ENCODE measurements at regions not wholly inside any gene's neighbourhood (a gene's known extent, or its start where the extent isn't known, plus 50 kb on each side); places are given as distances from the start of the nearest gene placed in this dataset.

DNA sequence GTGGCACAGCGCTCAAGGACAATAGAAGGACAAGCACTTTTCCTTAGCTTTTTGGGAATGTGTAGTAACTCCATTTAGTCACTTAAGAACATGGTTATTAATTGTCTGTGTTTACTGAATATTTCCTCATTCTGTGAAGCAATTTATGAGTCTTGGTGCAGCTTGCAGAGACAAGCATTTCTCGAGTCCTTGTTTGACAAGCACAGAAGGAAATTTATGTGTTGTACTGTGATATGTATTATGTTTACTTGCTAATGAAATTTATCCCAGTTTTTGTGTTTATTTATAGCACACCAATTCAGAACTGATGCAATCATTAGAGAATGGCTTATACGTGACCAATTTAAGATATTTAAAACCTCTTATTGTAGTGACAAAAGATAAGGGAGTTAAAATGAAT lies 168.6 kb downstream of the PRELID2 start:
- Histone ChIP-seq H3K36me3 (ENCODE audit: control insufficient read depth in 2 of 2, extremely low read depth in 1 of 2, insufficient read depth in 2 of 2, low read length in 2 of 2) (no peaks in the 10 kb centered on the region), H4K20me1 (ENCODE audit: control insufficient read depth, extremely low read depth, insufficient read depth, low read length) (no peaks in the 10 kb centered on the region), H3K4me2 (ENCODE audit: control insufficient read depth, extremely low read depth, insufficient read depth, low read depth, low read length) (no peak overlapping the region), H3K9me3 (ENCODE audit: control insufficient read depth, low read depth, low read length) (no peaks in the 10 kb centered on the region), H3K9ac (ENCODE audit: control insufficient read depth, extremely low read depth, insufficient read depth, low read length) (no peak overlapping the region), H3K27ac (ENCODE audit: control insufficient read depth, insufficient read depth, low read length) (no peak overlapping the region), H3K27me3 (ENCODE audit: control insufficient read depth, extremely low read depth, insufficient read depth, low read length) (no peaks in the 10 kb centered on the region), H3K4me1 (ENCODE audit: control insufficient read depth, extremely low read depth, insufficient read depth, low read length) (no peaks in the 10 kb centered on the region), H2AFZ (ENCODE audit: control insufficient read depth, low read length) (no peak overlapping the region), H3K9me1 (ENCODE audit: control insufficient read depth, extremely low read depth, insufficient read depth, low read length) (no peaks in the 10 kb centered on the region), H3K4me3 (ENCODE audit: control insufficient read depth in 2 of 3, extremely low read depth in 1 of 3, insufficient read depth in 2 of 3, low read depth in 1 of 3, low read length in 3 of 3) (no peak overlapping the region), H3K79me2 (ENCODE audit: control insufficient read depth, insufficient read depth, low read length) (no peaks in the 10 kb centered on the region)
- no peak for TF ChIP-seq EZH2 (IDR thresholded peaks at IDR 0.05; ENCODE audit: low read length)
- TF ChIP-seq, protein P1, sequence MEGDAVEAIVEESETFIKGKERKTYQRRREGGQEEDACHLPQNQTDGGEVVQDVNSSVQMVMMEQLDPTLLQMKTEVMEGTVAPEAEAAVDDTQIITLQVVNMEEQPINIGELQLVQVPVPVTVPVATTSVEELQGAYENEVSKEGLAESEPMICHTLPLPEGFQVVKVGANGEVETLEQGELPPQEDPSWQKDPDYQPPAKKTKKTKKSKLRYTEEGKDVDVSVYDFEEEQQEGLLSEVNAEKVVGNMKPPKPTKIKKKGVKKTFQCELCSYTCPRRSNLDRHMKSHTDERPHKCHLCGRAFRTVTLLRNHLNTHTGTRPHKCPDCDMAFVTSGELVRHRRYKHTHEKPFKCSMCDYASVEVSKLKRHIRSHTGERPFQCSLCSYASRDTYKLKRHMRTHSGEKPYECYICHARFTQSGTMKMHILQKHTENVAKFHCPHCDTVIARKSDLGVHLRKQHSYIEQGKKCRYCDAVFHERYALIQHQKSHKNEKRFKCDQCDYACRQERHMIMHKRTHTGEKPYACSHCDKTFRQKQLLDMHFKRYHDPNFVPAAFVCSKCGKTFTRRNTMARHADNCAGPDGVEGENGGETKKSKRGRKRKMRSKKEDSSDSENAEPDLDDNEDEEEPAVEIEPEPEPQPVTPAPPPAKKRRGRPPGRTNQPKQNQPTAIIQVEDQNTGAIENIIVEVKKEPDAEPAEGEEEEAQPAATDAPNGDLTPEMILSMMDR (optimal IDR thresholded peaks at IDR 0.05 in 1 of 3, IDR thresholded peaks at IDR 0.05 in 1 of 3, conservative IDR thresholded peaks at IDR 0.05 in 1 of 3; ENCODE audit: extremely low read depth in 1 of 3, insufficient read depth in 2 of 3, low read length in 3 of 3), result no peak
- DNase-seq (ENCODE audit: low read depth, low spot score), result no peak
- dilution Hi-C loops (cut with MboI; ENCODE audit: extremely low pct_ligation_motif_present, low sequenced_read_pairs), result no loop called here
- FAIRE-seq, result no peak

DNA sequence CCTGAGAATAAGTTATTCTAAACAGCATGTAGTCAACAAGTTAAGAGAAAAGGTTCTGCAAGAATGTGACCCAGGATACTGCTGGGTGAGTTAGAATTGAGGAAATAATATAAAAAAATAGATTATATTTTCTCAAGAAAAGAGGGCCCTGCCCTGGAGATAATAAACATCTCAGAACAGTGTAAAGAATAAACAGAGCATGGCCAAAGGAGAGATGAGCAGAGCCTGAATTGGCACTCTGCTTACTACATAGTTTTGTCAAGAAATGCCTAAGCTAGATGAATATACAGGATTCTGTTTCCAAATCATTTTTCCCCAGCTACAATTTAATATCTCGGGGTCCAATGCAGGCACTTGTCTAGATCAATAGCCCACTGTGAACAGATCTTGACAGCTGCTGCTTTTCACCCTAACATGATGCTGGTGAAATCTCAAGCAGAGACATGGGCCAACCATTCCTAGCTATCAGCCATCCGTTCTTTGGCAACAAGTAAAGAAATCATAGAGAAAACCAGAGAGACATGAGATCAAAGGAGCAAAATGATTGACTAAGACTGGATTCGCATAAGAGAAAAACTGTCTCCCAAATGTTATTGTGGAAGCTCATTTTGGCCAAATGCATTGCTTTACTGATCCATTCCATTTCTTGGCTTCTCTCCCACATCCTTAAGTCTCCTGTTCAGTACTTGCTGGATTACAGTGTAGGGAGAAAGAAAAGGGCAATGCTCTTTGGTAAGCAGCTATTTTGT lies 173.2 kb downstream of the PRELID2 start:
- no peak overlapping the region for H3K4me3 ChIP-seq (ENCODE audit: control insufficient read depth in 2 of 3, extremely low read depth in 1 of 3, insufficient read depth in 2 of 3, low read depth in 1 of 3, low read length in 3 of 3)
- no peaks in the 10 kb centered on the region for H3K27me3 ChIP-seq (ENCODE audit: control insufficient read depth, extremely low read depth, insufficient read depth, low read length)
- FAIRE-seq, result no peak
- no peaks in the 10 kb centered on the region for H4K20me1 ChIP-seq (ENCODE audit: control insufficient read depth, extremely low read depth, insufficient read depth, low read length)
- TF ChIP-seq, protein P1 (optimal IDR thresholded peaks at IDR 0.05 in 1 of 3, IDR thresholded peaks at IDR 0.05 in 1 of 3, conservative IDR thresholded peaks at IDR 0.05 in 1 of 3; ENCODE audit: extremely low read depth in 1 of 3, insufficient read depth in 2 of 3, low read length in 3 of 3), result no peak
- no peak for TF ChIP-seq EZH2 (IDR thresholded peaks at IDR 0.05; ENCODE audit: low read length)
- H3K27ac ChIP-seq (ENCODE audit: control insufficient read depth, insufficient read depth, low read length), result no peak overlapping the region
- no peak overlapping the region for H3K9ac ChIP-seq (ENCODE audit: control insufficient read depth, extremely low read depth, insufficient read depth, low read length)
- H3K4me1 ChIP-seq (ENCODE audit: control insufficient read depth, extremely low read depth, insufficient read depth, low read length), result no peaks in the 10 kb centered on the region
- H3K9me3 ChIP-seq (ENCODE audit: control insufficient read depth, low read depth, low read length), result no peaks in the 10 kb centered on the region
- H3K9me1 ChIP-seq (ENCODE audit: control insufficient read depth, extremely low read depth, insufficient read depth, low read length), result no peaks in the 10 kb centered on the region
- no peaks in the 10 kb centered on the region for H3K36me3 ChIP-seq (ENCODE audit: control insufficient read depth in 2 of 2, extremely low read depth in 1 of 2, insufficient read depth in 2 of 2, low read length in 2 of 2)
- H3K4me2 ChIP-seq (ENCODE audit: control insufficient read depth, extremely low read depth, insufficient read depth, low read depth, low read length), result no peak overlapping the region
- dilution Hi-C loops (cut with MboI; ENCODE audit: extremely low pct_ligation_motif_present, low sequenced_read_pairs), result no loop called here
- no peaks in the 10 kb centered on the region for H3K79me2 ChIP-seq (ENCODE audit: control insufficient read depth, insufficient read depth, low read length)
- DNase-seq (ENCODE audit: low read depth, low spot score), result no peak
- no peak overlapping the region for H2AFZ ChIP-seq (ENCODE audit: control insufficient read depth, low read length)

Data from keratinocyte (primary cell).